ENCODE measurements at regions not wholly inside any gene's neighbourhood (a gene's known extent, or its start where the extent isn't known, plus 50 kb on each side); places are given as distances from the start of the nearest gene placed in this dataset.

GRCh38 chr16:7077636-7078035, 255.0 kb upstream of the RBFOX1 start:
- Histone ChIP-seq H3K9me3 (no peaks in the 10 kb centered on the region), H3K4me3 (no peak overlapping the region), H3K27ac (no peak overlapping the region), H3K4me1 (no peaks in the 10 kb centered on the region), H3K36me3 (no peaks in the 10 kb centered on the region), H3K27me3 (no peaks in the 10 kb centered on the region)
- no peak for DNase-seq
- TF ChIP-seq POLR2A (IDR thresholded peaks at IDR 0.05) (no peak), CTCF (IDR thresholded peaks at IDR 0.05) (no peak)
- intact Hi-C loops (cut with DNase I; ENCODE audit: low total_unique reads) = no loop called here

- intact Hi-C loops (cut with DNase I; ENCODE audit: low total_unique reads) = no loop called here
These were observed 257.9 kb upstream of the RBFOX1 start for GRCh38 chr16:7074715-7075114.

GRCh38 chr16:7057458-7057857, 275.2 kb upstream of the RBFOX1 start:
- TF ChIP-seq POLR2A (IDR thresholded peaks at IDR 0.05) (no peak), CTCF (IDR thresholded peaks at IDR 0.05) (no peak)
- intact Hi-C loops (cut with DNase I; ENCODE audit: low total_unique reads) = no loop called here
- Histone ChIP-seq H3K4me3 (no peak overlapping the region), H3K9me3 (no peaks in the 10 kb centered on the region), H3K36me3 (no peaks in the 10 kb centered on the region), H3K4me1 (no peaks in the 10 kb centered on the region), H3K27ac (no peak overlapping the region), H3K27me3 (no peaks in the 10 kb centered on the region)
- no peak for DNase-seq

More at GRCh38 chr16:7074715-7075114, 257.9 kb upstream of the RBFOX1 start:
- Histone ChIP-seq H3K27ac (no peak overlapping the region), H3K4me1 (no peaks in the 10 kb centered on the region), H3K4me3 (no peak overlapping the region), H3K27me3 (no peaks in the 10 kb centered on the region), H3K36me3 (no peaks in the 10 kb centered on the region), H3K9me3 (no peaks in the 10 kb centered on the region)
- TF ChIP-seq CTCF (IDR thresholded peaks at IDR 0.05) (no peak), POLR2A (IDR thresholded peaks at IDR 0.05) (no peak)
- no peak for DNase-seq

GRCh38 chr16:7055443-7055842, 277.2 kb upstream of the RBFOX1 start:
- no peaks in the 10 kb centered on the region for H3K4me1 ChIP-seq
- no peak overlapping the region for H3K4me3 ChIP-seq
- DNase-seq = no peak
- intact Hi-C loops (cut with DNase I; ENCODE audit: low total_unique reads) = no loop called here
- H3K36me3 ChIP-seq = no peaks in the 10 kb centered on the region
- no peaks in the 10 kb centered on the region for H3K27me3 ChIP-seq
- TF ChIP-seq POLR2A (IDR thresholded peaks at IDR 0.05) (no peak), CTCF (IDR thresholded peaks at IDR 0.05) (no peak)
- no peak overlapping the region for H3K27ac ChIP-seq
- no peaks in the 10 kb centered on the region for H3K9me3 ChIP-seq

GRCh38 chr16:7051591-7052349, 280.9 kb upstream of the RBFOX1 start:
- H3K27ac ChIP-seq = no peak overlapping the region
- no peak for TF ChIP-seq POLR2A (IDR thresholded peaks at IDR 0.05)
- no peak for TF ChIP-seq CTCF (IDR thresholded peaks at IDR 0.05)
- DNase-seq = no peak
- no peaks in the 10 kb centered on the region for H3K4me1 ChIP-seq
- H3K4me3 ChIP-seq = no peak overlapping the region
- no peaks in the 10 kb centered on the region for H3K9me3 ChIP-seq
- no peaks in the 10 kb centered on the region for H3K36me3 ChIP-seq
- H3K27me3 ChIP-seq = no peaks in the 10 kb centered on the region
- intact Hi-C loops (cut with DNase I; ENCODE audit: low total_unique reads) = no loop called here

Measured in uterus (tissue), 3 donors.